GM21786 (cell line): ENCODE measurements at regions not wholly inside any gene's neighbourhood (a gene's known extent, or its start where the extent isn't known, plus 50 kb on each side); places are given as distances from the start of the nearest gene placed in this dataset.
"Not testable (repeated sequence)": the region's sequence is repeated elsewhere in the genome, so short reads cannot be mapped to it uniquely, and the experiment has no call there.

Experiments
- ATAC-seq: cut with Tn5 transposase; IDR thresholded peaks from one replicate; pipeline ENCODE4 v1.9.1; 2021; ENCODE audit not compliant: unreplicated experiment

DNA sequence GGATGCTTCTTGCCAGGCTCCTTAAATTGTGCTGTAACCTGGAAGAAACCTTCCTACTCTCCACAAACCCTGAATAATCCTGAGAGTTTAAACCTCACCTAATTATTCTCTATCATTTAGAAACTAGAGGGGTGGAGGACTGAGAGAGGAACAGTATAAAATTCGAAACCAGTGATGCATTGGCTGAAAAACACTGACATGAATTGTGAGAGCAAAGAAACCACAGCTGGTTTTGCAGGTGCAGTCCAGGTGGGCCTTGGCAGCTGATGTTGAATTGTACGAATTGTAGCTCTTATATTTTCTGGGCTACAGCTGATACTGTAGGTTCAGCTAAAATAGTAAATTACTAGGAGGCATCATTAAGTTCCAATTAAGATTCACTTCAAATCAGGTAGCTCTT is 227.0 kb upstream of the SLITRK5 start:
- ATAC-seq: no peak

DNA sequence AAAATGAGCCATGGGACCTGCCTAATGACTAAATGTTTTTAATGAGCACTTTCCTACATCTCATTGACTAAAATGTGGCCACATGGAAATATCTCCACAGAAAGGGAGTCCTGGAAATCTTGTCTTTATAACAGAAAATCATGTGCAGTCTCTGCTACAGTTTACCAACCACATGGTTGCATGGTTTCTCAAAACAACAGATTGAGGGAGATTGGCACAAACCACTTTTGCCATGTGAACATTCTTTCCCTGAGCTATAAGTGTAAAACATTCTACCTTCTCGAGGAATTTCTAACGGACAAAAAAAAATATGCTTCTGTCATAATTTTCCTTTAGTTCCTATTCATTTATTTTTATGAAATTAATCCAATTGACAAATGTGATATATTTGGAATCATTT is 218.9 kb upstream of the SLITRK5 start:
- no peak for ATAC-seq

GRCh38 chr13:87453244-87453643 is 217.9 kb upstream of the SLITRK5 start:
- ATAC-seq: no peak

DNA sequence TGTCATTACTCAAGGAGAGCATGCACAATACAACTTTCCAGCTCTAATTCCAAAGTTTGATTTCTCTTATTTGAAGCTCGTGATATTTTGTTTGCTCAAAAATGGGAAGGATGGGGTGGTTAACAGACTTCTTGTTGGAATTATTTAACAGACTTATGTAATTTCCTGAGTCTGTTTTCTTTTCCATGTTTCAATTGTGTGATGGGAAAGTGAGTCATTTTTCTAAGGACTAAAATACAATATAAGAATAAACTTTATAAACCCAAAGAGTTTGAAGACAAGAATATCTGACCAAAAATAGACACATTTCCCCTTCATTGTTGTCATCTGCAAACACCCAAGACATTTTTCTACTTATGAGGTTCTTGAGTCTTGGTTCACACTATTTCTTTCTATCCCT is 211.8 kb upstream of the SLITRK5 start:
- no peak for ATAC-seq

DNA sequence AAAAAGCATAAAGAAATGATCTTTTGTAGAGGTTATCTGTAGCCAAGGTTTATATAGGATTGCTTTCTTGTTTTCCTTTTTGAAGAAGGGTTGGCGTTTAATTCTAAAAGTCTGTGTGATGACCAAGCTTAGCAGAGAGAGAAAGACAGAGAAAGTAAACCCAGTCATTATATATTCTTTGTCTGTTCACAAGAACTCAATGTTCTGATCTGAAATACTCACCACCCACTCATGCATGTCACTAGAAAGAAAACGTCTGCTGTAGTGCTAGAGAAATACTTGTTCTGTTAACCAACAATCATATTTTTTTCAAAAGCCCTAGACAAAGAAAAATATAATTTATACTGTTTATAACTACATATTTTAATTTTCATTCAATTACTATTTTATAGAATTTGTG is 173.7 kb upstream of the SLITRK5 start:
- no peak for ATAC-seq

DNA sequence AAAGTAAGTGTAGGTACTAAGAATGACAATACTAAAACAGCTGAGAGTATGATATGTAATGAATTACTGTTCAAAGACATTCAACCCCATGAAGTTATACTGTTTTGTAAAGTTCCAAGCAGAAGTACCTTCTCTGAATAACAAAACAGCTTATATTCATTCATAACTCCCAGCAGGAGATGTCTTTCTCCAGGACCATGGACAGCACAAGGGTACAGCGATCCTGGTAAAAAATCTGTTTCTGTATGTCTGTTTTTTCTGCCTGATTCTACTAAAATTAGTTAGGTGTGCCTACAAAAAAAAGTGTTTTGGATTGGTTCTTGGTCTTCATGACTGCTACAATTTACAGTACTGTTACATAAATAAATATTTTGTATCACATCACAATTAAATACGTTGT is 172.5 kb upstream of the SLITRK5 start:
- ATAC-seq: no peak

- no peak for ATAC-seq
Observed at GRCh38 chr13:87524775-87525174, 146.4 kb upstream of the SLITRK5 start.

DNA sequence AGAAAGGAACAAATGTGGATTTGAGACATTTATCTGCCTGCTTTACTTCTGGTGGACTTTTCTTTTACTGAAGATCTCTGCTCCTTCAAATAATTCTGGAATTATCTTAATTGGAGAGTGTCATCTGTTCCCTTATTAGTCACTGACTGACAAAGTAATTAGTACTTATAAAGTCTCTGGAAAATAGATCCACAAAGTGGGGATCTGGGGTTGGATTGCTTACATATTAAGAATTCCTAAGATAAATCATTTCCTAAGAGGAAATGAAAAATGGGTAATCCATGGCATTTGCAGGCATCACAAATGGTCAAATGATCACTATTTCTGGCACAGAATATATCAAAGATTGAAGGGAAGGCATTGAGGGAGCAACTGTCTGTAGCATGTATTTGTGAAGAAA is 137.4 kb upstream of the SLITRK5 start:
- no peak for ATAC-seq

DNA sequence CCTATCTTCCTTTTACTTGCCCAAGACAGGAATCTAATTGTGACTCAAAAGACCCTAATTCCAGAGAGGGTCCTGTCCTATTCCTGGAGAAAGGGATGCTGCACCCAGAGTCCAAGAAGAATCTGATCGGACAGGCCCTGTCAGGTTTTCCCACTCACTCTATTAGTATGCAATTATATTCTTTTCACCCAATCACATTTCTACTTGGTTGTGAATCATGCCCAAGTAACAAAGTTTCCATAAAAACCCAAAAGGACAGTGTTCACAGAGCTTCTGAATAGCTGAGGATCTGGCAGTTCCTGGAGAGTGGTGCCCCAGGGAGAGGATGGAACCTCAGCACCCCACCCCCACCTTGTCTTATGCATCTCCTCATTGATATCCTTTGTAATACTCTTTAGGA is 135.3 kb upstream of the SLITRK5 start:
- ATAC-seq: no peak

DNA sequence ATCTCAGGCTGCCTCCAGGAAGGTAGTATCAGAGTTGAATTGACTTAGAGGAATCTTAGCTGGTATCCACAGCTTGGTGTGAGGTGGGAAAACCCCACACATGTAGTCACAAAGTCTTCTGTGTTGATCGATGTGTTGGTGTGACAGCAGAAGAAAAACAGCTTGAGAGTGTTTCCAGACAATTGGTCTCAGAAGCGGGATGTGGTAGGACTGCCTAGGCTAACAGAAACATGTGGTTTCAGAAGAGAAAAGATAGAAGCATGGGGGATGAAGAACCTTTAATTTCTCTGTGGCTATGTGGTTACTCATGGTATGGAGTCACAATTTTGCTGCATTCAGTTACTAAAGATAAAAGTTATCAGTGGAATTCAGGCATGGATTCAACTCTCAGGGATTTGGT is 134.7 kb upstream of the SLITRK5 start:
- ATAC-seq: peak; percentile 40

- ATAC-seq: peak; percentile 93
Observed at GRCh38 chr13:87536899-87537298, 134.3 kb upstream of the SLITRK5 start.

DNA sequence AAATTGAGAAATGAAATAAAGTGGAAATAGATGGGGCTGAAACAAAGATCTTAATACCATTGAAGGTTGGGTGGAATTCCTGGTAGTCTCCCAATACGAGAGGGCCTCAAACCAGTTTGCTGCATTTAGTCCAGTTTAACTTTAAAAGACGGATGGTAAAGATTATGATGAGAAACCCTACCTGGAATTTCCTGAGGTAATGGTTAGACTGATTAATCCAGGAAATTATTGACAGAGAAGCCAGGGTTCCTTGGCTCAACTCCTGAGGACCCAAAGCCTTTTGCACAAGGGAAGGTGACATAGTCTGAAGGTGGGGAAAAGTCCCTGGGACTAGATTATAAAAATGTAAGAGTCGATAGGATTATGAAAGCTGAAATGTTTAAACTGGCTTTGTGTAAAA is 133.2 kb upstream of the SLITRK5 start:
- no peak for ATAC-seq

DNA sequence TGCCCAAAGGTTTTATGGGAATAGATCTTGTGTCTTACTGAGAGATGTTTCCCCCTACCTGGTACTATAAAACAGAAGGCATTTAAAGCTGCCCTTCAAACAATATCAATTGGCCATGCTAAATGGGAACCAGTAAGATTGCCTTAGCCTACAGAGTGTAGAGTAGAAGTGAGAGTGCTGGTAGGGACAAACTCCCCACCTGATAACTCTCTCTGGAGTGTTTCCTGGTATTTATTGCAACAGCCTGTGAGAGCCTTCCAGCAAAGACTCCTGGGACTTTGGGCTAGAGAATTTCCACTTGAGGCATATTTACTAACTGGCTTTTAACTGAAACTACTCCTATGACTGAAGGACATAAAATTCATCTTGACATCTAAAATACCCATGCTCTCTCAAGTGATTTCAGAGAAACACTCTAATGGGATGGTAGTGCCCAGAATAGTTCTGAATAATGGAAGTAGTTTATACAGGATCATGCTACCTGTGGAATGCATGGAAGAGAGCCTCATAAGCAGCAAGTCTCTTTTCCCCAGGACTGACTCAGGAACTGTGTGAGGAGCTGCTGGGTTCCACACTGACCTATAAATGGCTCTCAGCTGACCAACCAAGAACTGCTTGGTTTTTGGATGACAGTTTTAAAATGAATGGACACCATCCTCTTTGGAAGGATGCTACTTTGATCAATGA is 132.7 kb upstream of the SLITRK5 start:
- no peak for ATAC-seq

GRCh38 chr13:87553142-87553541 is 118.0 kb upstream of the SLITRK5 start:
- no peak for ATAC-seq

DNA sequence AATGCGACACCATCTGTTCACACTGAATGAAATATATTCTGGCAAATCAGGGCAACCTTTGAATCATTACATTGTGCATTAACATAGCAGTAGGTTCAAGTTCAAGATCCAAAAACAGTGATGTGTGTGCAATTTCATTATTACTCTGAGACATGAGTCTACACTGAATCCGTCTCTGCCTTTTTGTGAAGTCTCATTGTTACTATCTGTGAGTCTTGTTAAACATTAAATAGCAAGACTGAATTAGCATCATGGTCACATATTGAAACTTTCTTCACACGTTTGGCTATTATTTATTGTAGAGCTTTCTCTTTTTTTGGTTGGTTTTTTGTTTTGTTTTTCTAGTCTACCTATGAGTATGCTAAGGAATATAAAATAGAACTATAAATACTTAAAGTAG is 117.1 kb upstream of the SLITRK5 start:
- peak; percentile 72 for ATAC-seq

- no peak for ATAC-seq
Observed at GRCh38 chr13:87557788-87558187, 113.4 kb upstream of the SLITRK5 start.

GRCh38 chr13:87561580-87561979 is 109.6 kb upstream of the SLITRK5 start:
- not testable (repeated sequence) for ATAC-seq

GRCh38 chr13:87570669-87571068 is 100.5 kb upstream of the SLITRK5 start:
- no peak for ATAC-seq

- ATAC-seq: no peak
Observed at GRCh38 chr13:87582399-87582798, 88.8 kb upstream of the SLITRK5 start.

GRCh38 chr13:87590518-87590917 is 80.7 kb upstream of the SLITRK5 start:
- no peak for ATAC-seq

DNA sequence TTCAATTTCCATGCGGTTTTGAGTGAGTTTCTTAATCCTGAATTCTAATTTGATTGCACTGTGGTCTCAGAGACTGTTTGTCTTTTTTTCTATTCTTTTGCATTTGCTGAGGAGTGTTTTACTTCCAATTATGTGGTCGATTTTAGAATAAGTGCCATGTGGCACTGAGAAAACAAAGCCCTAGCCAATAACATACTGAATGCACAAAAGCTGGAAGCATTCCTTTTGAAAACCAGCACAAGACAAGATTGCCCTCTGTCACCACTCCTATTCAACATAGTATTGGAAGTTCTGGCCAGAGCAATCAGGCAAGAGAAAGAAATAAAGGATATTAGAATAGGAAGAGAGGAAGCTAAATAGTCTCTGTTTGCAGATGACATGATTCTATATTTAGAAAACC is 66.7 kb upstream of the SLITRK5 start:
- not testable (repeated sequence) for ATAC-seq

GRCh38 chr13:87607266-87607665 is 63.9 kb upstream of the SLITRK5 start:
- no peak for ATAC-seq

GRCh38 chr13:87614276-87614675 is 56.9 kb upstream of the SLITRK5 start:
- no peak for ATAC-seq
